Suprapubic skin (tissue), 4 donors: ENCODE measurements at regions not wholly inside any gene's neighbourhood (a gene's known extent, or its start where the extent isn't known, plus 50 kb on each side); places are given as distances from the start of the nearest gene placed in this dataset.

Source experiments
- POLR2A ChIP-seq, 2 donors: fragments of 450-650 bp; IDR thresholded peaks; one replicate each; pipeline ENCODE4 v1.6.1; 2017; ENCODE audit warnings: antibody characterized with exemption in 2 of 2, mild to moderate bottlenecking in 2 of 2, moderate library complexity in 2 of 2
- POLR2AphosphoS5 ChIP-seq, 3 donors: sonication (generic); formaldehyde crosslinking; IDR thresholded peaks; one replicate each; pipeline ENCODE4 v1.6.1; 2017; ENCODE audit warnings: antibody characterized with exemption in 3 of 3
- TF ChIP-seq, protein P1 (sequence below), 2 donors: fragments of 200-600 bp in 1 of 2; fragments of 450-650 bp in 1 of 2; sonication (generic) in 1 of 2; IDR thresholded peaks; one replicate each; pipeline ENCODE4 v1.5.1; 2016 to 2019; ENCODE audit warnings: antibody characterized with exemption in 2 of 2, mild to moderate bottlenecking in 1 of 2, moderate library complexity in 1 of 2

- TF ChIP-seq, protein P1, sequence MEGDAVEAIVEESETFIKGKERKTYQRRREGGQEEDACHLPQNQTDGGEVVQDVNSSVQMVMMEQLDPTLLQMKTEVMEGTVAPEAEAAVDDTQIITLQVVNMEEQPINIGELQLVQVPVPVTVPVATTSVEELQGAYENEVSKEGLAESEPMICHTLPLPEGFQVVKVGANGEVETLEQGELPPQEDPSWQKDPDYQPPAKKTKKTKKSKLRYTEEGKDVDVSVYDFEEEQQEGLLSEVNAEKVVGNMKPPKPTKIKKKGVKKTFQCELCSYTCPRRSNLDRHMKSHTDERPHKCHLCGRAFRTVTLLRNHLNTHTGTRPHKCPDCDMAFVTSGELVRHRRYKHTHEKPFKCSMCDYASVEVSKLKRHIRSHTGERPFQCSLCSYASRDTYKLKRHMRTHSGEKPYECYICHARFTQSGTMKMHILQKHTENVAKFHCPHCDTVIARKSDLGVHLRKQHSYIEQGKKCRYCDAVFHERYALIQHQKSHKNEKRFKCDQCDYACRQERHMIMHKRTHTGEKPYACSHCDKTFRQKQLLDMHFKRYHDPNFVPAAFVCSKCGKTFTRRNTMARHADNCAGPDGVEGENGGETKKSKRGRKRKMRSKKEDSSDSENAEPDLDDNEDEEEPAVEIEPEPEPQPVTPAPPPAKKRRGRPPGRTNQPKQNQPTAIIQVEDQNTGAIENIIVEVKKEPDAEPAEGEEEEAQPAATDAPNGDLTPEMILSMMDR (IDR thresholded peaks at IDR 0.05), result no peak
- TF ChIP-seq POLR2A (IDR thresholded peaks at IDR 0.05) (no peak), POLR2AphosphoS5 (IDR thresholded peaks at IDR 0.05) (no peak)
These were observed 276.6 kb downstream of the KCTD12 start for GRCh38 chr13:76609643-76610042.
